GM23338 (cell line): ENCODE measurements at regions not wholly inside any gene's neighbourhood (a gene's known extent, or its start where the extent isn't known, plus 50 kb on each side); places are given as distances from the start of the nearest gene placed in this dataset.

ENCODE experiments used
- ATAC-seq: fragments of 200-7000 bp; cut with Tn5 transposase; 3 replicates; pipeline ENCODE4 v1.9.1; 2020
- DNase-seq: peaks from one replicate; pipeline ENCODE4 v3.0.0-alpha.2; 2015; ENCODE audit warnings: low spot score
- H2AFZ ChIP-seq: fragments of 200-600 bp; sonication (generic); 2 replicates; pipeline ENCODE4 v1.8.0; 2016; ENCODE audit warnings: antibody characterized with exemption, mild to moderate bottlenecking, moderate library complexity
- H3F3A ChIP-seq: fragments of 200-600 bp; sonication (generic); replicated peaks from 2 replicates; pipeline ENCODE4 v1.8.0; 2017; ENCODE audit warnings: antibody characterized with exemption, mixed run types, low read depth
- H3K27ac ChIP-seq: fragments of 200-600 bp; sonication (generic); 2 replicates; pipeline ENCODE4 v1.6.1; 2016; ENCODE audit warnings: low read depth
- H3K27me3 ChIP-seq: fragments of 200-600 bp; sonication (generic); 2 replicates; pipeline ENCODE4 v1.8.0; 2016; ENCODE audit warnings: mild to moderate bottlenecking, mixed run types, moderate library complexity; ENCODE audit not compliant: insufficient read depth
- H3K36me3 ChIP-seq: fragments of 200-600 bp; sonication (generic); 2 replicates; pipeline ENCODE4 v1.8.0; 2016; ENCODE audit warnings: mild to moderate bottlenecking; ENCODE audit not compliant: insufficient read depth
- H3K4me1 ChIP-seq: fragments of 200-600 bp; sonication (generic); 2 replicates; pipeline ENCODE4 v1.8.0; 2016; ENCODE audit warnings: mild to moderate bottlenecking, moderate library complexity; ENCODE audit not compliant: insufficient read depth
- H3K4me2 ChIP-seq: fragments of 200-600 bp; sonication (generic); 2 replicates; pipeline ENCODE4 v1.7.1; 2017; ENCODE audit warnings: mixed run types
- H3K4me3 ChIP-seq: fragments of 200-600 bp; sonication (generic); 2 replicates; pipeline ENCODE4 v1.6.1; 2016; ENCODE audit warnings: mixed run types
- H3K79me2 ChIP-seq: fragments of 200-600 bp; sonication (generic); replicated peaks from 2 replicates; pipeline ENCODE4 v1.8.0; 2017; ENCODE audit warnings: mild to moderate bottlenecking; ENCODE audit not compliant: insufficient read depth
- H3K9me2 ChIP-seq: fragments of 200-600 bp; sonication (generic); 2 replicates; pipeline ENCODE4 v1.8.0; 2017; ENCODE audit not compliant: insufficient read depth
- H4K20me1 ChIP-seq: fragments of 200-600 bp; sonication (generic); replicated peaks from 2 replicates; pipeline ENCODE4 v1.8.0; 2017; ENCODE audit warnings: mild to moderate bottlenecking; ENCODE audit not compliant: insufficient read depth
- H3K27ac Mint-ChIP-seq: 2 replicates; pipeline ENCODE4 v1.8.0; 2020; ENCODE audit warnings: inconsistent platforms, mild to moderate bottlenecking, moderate library complexity, mixed read lengths
- H3K27me3 Mint-ChIP-seq: 3 replicates; pipeline ENCODE4 v1.8.0; 2022; ENCODE audit warnings: low read depth, mild to moderate bottlenecking, moderate library complexity, mixed read lengths, inconsistent platforms; ENCODE audit not compliant: insufficient read depth, poor library complexity
- H3K36me3 Mint-ChIP-seq: 3 replicates; pipeline ENCODE4 v1.8.0; 2021; ENCODE audit warnings: low read depth, mild to moderate bottlenecking, inconsistent platforms, moderate library complexity, mixed read lengths
- H3K4me1 Mint-ChIP-seq: 3 replicates; pipeline ENCODE4 v1.8.0; 2020; ENCODE audit warnings: mild to moderate bottlenecking, inconsistent platforms, mixed read lengths
- H3K4me3 Mint-ChIP-seq: 3 replicates; pipeline ENCODE4 v1.8.0; 2021; ENCODE audit warnings: moderate library complexity, mild to moderate bottlenecking, inconsistent platforms, mixed read lengths
- H3K9me3 Mint-ChIP-seq: 3 replicates; pipeline ENCODE4 v1.8.0; 2020; ENCODE audit warnings: moderate library complexity, mild to moderate bottlenecking, inconsistent platforms, mixed read lengths
- CREB1 ChIP-seq: fragments of 250-450 bp; sonication (Bioruptor Pico); IDR thresholded peaks from 2 replicates; pipeline ENCODE4 v1.5.0; 2020; ENCODE audit warnings: low read depth, mild to moderate bottlenecking, moderate library complexity
- EZH2 ChIP-seq: fragments of 200-600 bp; sonication (generic); IDR thresholded peaks from one replicate; pipeline ENCODE4 v1.8.0; 2017; ENCODE audit warnings: antibody characterized with exemption, mild to moderate bottlenecking, low read depth; ENCODE audit not compliant: unreplicated experiment
- EZH2phosphoT487 ChIP-seq: fragments of 200-600 bp; sonication (generic); IDR thresholded peaks from one replicate; pipeline ENCODE4 v1.8.1; 2018; ENCODE audit warnings: antibody characterized with exemption; ENCODE audit not compliant: unreplicated experiment
- JUNB ChIP-seq: IDR thresholded peaks from one replicate; pipeline ENCODE4 v1.6.1; 2016; ENCODE audit warnings: antibody characterized with exemption; ENCODE audit not compliant: unreplicated experiment
- NANOG ChIP-seq: IDR thresholded peaks from 2 replicates; pipeline ENCODE4 v1.6.1; 2016; ENCODE audit warnings: antibody characterized with exemption, borderline replicate concordance
- POLR2AphosphoS5 ChIP-seq: IDR thresholded peaks from 2 replicates; pipeline ENCODE4 v1.6.1; 2016; ENCODE audit warnings: antibody characterized with exemption, low read depth
- STAT1 ChIP-seq: IDR thresholded peaks from one replicate; pipeline ENCODE4 v1.6.1; 2016; ENCODE audit warnings: antibody characterized with exemption; ENCODE audit not compliant: unreplicated experiment
- TF ChIP-seq, protein P1 (sequence below): fragments of 250-450 bp; sonication (Bioruptor Pico); IDR thresholded peaks from 2 replicates; pipeline ENCODE4 v1.5.0; 2020; ENCODE audit warnings: mild to moderate bottlenecking, moderate library complexity
- TF ChIP-seq, protein P2 (sequence below): IDR thresholded peaks from one replicate; pipeline ENCODE4 v1.6.1; 2018; ENCODE audit warnings: antibody characterized with exemption; ENCODE audit not compliant: unreplicated experiment
- TF ChIP-seq, protein P3 (sequence below): IDR thresholded peaks from 2 replicates; pipeline ENCODE4 v1.6.1; 2016; ENCODE audit warnings: antibody characterized with exemption
- TF ChIP-seq, protein P4 (sequence below), 2 experiments: fragments of 200-600 bp in 1 of 2; sonication (generic) in 1 of 2; conservative IDR thresholded peaks; 2 replicates each; pipeline versions ENCODE4 v1.5.1 to v1.6.1; 2016 to 2017; ENCODE audit warnings: antibody characterized with exemption in 2 of 2, low read depth in 2 of 2, mild to moderate bottlenecking in 2 of 2, moderate library complexity in 1 of 2

GRCh38 chr9:99588299-99588698, 233.4 kb upstream of the NR4A3 start:
- H3K36me3 Mint-ChIP-seq, result 0 out of 3 replicates have a peak, but pooled peaks cover 3% of the 10 kb centered on the region
- H3K9me3 Mint-ChIP-seq, result peaks cover 9% of the 10 kb centered on the region
- ATAC-seq (no peak), DNase-seq (no peak)
- Histone ChIP-seq H3K9me2 (0 out of 2 replicates have a peak, but pooled peaks cover 4% of the 10 kb centered on the region), H3K36me3 (no peaks in the 10 kb centered on the region), H4K20me1 (no peaks in the 10 kb centered on the region), H3K4me2 (no peak overlapping the region), H3K79me2 (no peaks in the 10 kb centered on the region), H3K27me3 (no peaks in the 10 kb centered on the region), H3K4me3 (no peak overlapping the region), H3K4me1 (no peaks in the 10 kb centered on the region), H3F3A (no peaks in the 10 kb centered on the region), H2AFZ (no peak overlapping the region), H3K27ac (no peak overlapping the region; the same call in 1 of the 2 replicates)
- H3K27me3 Mint-ChIP-seq, result peaks cover 1% of the 10 kb centered on the region
- TF ChIP-seq POLR2AphosphoS5 (no peak), NANOG (no peak), EZH2phosphoT487 (no peak), JUNB (no peak), CREB1 (CRISPR knock-in tag) (no peak), STAT1 (no peak), EZH2 (no peak)
- TF ChIP-seq, protein P1, sequence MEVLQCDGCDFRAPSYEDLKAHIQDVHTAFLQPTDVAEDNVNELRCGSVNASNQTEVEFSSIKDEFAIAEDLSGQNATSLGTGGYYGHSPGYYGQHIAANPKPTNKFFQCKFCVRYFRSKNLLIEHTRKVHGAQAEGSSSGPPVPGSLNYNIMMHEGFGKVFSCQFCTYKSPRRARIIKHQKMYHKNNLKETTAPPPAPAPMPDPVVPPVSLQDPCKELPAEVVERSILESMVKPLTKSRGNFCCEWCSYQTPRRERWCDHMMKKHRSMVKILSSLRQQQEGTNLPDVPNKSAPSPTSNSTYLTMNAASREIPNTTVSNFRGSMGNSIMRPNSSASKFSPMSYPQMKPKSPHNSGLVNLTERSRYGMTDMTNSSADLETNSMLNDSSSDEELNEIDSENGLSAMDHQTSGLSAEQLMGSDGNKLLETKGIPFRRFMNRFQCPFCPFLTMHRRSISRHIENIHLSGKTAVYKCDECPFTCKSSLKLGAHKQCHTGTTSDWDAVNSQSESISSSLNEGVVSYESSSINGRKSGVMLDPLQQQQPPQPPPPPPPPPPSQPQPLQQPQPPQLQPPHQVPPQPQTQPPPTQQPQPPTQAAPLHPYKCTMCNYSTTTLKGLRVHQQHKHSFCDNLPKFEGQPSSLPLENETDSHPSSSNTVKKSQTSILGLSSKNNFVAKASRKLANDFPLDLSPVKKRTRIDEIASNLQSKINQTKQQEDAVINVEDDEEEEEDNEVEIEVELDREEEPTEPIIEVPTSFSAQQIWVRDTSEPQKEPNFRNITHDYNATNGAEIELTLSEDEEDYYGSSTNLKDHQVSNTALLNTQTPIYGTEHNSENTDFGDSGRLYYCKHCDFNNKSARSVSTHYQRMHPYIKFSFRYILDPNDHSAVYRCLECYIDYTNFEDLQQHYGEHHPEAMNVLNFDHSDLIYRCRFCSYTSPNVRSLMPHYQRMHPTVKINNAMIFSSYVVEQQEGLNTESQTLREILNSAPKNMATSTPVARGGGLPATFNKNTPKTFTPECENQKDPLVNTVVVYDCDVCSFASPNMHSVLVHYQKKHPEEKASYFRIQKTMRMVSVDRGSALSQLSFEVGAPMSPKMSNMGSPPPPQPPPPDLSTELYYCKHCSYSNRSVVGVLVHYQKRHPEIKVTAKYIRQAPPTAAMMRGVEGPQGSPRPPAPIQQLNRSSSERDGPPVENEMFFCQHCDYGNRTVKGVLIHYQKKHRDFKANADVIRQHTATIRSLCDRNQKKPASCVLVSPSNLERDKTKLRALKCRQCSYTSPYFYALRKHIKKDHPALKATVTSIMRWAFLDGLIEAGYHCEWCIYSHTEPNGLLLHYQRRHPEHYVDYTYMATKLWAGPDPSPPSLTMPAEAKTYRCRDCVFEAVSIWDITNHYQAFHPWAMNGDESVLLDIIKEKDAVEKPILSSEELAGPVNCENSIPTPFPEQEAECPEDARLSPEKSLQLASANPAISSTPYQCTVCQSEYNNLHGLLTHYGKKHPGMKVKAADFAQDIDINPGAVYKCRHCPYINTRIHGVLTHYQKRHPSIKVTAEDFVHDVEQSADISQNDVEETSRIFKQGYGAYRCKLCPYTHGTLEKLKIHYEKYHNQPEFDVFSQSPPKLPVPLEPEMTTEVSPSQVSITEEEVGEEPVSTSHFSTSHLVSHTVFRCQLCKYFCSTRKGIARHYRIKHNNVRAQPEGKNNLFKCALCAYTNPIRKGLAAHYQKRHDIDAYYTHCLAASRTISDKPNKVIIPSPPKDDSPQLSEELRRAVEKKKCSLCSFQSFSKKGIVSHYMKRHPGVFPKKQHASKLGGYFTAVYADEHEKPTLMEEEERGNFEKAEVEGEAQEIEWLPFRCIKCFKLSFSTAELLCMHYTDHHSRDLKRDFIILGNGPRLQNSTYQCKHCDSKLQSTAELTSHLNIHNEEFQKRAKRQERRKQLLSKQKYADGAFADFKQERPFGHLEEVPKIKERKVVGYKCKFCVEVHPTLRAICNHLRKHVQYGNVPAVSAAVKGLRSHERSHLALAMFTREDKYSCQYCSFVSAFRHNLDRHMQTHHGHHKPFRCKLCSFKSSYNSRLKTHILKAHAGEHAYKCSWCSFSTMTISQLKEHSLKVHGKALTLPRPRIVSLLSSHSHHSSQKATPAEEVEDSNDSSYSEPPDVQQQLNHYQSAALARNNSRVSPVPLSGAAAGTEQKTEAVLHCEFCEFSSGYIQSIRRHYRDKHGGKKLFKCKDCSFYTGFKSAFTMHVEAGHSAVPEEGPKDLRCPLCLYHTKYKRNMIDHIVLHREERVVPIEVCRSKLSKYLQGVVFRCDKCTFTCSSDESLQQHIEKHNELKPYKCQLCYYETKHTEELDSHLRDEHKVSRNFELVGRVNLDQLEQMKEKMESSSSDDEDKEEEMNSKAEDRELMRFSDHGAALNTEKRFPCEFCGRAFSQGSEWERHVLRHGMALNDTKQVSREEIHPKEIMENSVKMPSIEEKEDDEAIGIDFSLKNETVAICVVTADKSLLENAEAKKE, result no peak
- TF ChIP-seq, protein P2, sequence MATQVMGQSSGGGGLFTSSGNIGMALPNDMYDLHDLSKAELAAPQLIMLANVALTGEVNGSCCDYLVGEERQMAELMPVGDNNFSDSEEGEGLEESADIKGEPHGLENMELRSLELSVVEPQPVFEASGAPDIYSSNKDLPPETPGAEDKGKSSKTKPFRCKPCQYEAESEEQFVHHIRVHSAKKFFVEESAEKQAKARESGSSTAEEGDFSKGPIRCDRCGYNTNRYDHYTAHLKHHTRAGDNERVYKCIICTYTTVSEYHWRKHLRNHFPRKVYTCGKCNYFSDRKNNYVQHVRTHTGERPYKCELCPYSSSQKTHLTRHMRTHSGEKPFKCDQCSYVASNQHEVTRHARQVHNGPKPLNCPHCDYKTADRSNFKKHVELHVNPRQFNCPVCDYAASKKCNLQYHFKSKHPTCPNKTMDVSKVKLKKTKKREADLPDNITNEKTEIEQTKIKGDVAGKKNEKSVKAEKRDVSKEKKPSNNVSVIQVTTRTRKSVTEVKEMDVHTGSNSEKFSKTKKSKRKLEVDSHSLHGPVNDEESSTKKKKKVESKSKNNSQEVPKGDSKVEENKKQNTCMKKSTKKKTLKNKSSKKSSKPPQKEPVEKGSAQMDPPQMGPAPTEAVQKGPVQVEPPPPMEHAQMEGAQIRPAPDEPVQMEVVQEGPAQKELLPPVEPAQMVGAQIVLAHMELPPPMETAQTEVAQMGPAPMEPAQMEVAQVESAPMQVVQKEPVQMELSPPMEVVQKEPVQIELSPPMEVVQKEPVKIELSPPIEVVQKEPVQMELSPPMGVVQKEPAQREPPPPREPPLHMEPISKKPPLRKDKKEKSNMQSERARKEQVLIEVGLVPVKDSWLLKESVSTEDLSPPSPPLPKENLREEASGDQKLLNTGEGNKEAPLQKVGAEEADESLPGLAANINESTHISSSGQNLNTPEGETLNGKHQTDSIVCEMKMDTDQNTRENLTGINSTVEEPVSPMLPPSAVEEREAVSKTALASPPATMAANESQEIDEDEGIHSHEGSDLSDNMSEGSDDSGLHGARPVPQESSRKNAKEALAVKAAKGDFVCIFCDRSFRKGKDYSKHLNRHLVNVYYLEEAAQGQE, result no peak
- TF ChIP-seq, protein P3, sequence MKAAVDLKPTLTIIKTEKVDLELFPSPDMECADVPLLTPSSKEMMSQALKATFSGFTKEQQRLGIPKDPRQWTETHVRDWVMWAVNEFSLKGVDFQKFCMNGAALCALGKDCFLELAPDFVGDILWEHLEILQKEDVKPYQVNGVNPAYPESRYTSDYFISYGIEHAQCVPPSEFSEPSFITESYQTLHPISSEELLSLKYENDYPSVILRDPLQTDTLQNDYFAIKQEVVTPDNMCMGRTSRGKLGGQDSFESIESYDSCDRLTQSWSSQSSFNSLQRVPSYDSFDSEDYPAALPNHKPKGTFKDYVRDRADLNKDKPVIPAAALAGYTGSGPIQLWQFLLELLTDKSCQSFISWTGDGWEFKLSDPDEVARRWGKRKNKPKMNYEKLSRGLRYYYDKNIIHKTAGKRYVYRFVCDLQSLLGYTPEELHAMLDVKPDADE, result no peak
- TF ChIP-seq, protein P4, sequence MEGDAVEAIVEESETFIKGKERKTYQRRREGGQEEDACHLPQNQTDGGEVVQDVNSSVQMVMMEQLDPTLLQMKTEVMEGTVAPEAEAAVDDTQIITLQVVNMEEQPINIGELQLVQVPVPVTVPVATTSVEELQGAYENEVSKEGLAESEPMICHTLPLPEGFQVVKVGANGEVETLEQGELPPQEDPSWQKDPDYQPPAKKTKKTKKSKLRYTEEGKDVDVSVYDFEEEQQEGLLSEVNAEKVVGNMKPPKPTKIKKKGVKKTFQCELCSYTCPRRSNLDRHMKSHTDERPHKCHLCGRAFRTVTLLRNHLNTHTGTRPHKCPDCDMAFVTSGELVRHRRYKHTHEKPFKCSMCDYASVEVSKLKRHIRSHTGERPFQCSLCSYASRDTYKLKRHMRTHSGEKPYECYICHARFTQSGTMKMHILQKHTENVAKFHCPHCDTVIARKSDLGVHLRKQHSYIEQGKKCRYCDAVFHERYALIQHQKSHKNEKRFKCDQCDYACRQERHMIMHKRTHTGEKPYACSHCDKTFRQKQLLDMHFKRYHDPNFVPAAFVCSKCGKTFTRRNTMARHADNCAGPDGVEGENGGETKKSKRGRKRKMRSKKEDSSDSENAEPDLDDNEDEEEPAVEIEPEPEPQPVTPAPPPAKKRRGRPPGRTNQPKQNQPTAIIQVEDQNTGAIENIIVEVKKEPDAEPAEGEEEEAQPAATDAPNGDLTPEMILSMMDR (conservative IDR thresholded peaks at IDR 0.05; ENCODE audit: low read depth in 2 of 2), result no peak
- H3K4me1 Mint-ChIP-seq, result no peaks in the 10 kb centered on the region
- H3K27ac Mint-ChIP-seq, result no peak overlapping the region
- no peak overlapping the region for H3K4me3 Mint-ChIP-seq
